Dendritic cell treated with granulocyte-macrophage colony-stimulating factor and Interleukin-4, amounts not matched to agents 40 ng/mL and 50 ng/mL, for 4 days (primary cell): ENCODE measurements at regions not wholly inside any gene's neighbourhood (a gene's known extent, or its start where the extent isn't known, plus 50 kb on each side); places are given as distances from the start of the nearest gene placed in this dataset.
"Not testable (repeated sequence)": the region's sequence is repeated elsewhere in the genome, so short reads cannot be mapped to it uniquely, and the experiment has no call there.

Experiments
- H3K27ac Mint-ChIP-seq: one replicate; pipeline ENCODE4 v1.8.0; 2022; ENCODE audit warnings: mild to moderate bottlenecking, mixed read lengths
- H3K27me3 Mint-ChIP-seq: one replicate; pipeline ENCODE4 v1.8.0; 2022; ENCODE audit warnings: mild to moderate bottlenecking, mixed read lengths
- H3K36me3 Mint-ChIP-seq: one replicate; pipeline ENCODE4 v1.8.0; 2022; ENCODE audit warnings: low read depth, mixed read lengths
- H3K4me1 Mint-ChIP-seq: one replicate; pipeline ENCODE4 v1.8.0; 2022; ENCODE audit warnings: low read depth, mixed read lengths
- H3K4me3 Mint-ChIP-seq: one replicate; pipeline ENCODE4 v1.8.0; 2022; ENCODE audit warnings: mild to moderate bottlenecking, moderate library complexity, mixed read lengths
- H3K9me3 Mint-ChIP-seq: one replicate; pipeline ENCODE4 v1.8.0; 2022; ENCODE audit warnings: mixed read lengths
- intact Hi-C: fragments of 100-400 bp; cut with micrococcal nuclease; formaldehyde crosslinking; loops from one replicate; pipeline ENCODE4 v1.15.0; 2022

GRCh38 chr6:77124604-77125003 lies 338.7 kb downstream of the HTR1B start:
- Mint-ChIP-seq H3K4me1 (no peaks in the 10 kb centered on the region), H3K27ac (no peak overlapping the region), H3K27me3 (no peaks in the 10 kb centered on the region), H3K36me3 (no peaks in the 10 kb centered on the region), H3K4me3 (no peak overlapping the region), H3K9me3 (peaks cover 37% of the 10 kb centered on the region)
- intact Hi-C loops: no loop called here

- no peaks in the 10 kb centered on the region for H3K4me1 Mint-ChIP-seq
- H3K36me3 Mint-ChIP-seq: no peaks in the 10 kb centered on the region
- no peak overlapping the region for H3K4me3 Mint-ChIP-seq
- no peak overlapping the region for H3K27ac Mint-ChIP-seq
- intact Hi-C loops: no loop called here
- H3K9me3 Mint-ChIP-seq: peaks cover 36% of the 10 kb centered on the region
- H3K27me3 Mint-ChIP-seq: no peaks in the 10 kb centered on the region
Observed at GRCh38 chr6:77123527-77123926, 339.8 kb downstream of the HTR1B start.

- no peaks in the 10 kb centered on the region for H3K36me3 Mint-ChIP-seq
- H3K4me1 Mint-ChIP-seq: no peaks in the 10 kb centered on the region
- H3K9me3 Mint-ChIP-seq: peaks cover 29% of the 10 kb centered on the region
- H3K4me3 Mint-ChIP-seq: no peak overlapping the region
- no peak overlapping the region for H3K27ac Mint-ChIP-seq
- intact Hi-C loops: no loop called here
- no peaks in the 10 kb centered on the region for H3K27me3 Mint-ChIP-seq
Observed at GRCh38 chr6:77106992-77107391, 356.3 kb downstream of the HTR1B start.

GRCh38 chr6:77105091-77105490 lies 358.2 kb downstream of the HTR1B start:
- no peaks in the 10 kb centered on the region for H3K36me3 Mint-ChIP-seq
- no peaks in the 10 kb centered on the region for H3K27me3 Mint-ChIP-seq
- H3K27ac Mint-ChIP-seq: no peak overlapping the region
- intact Hi-C loops: no loop called here
- peaks cover 28% of the 10 kb centered on the region for H3K9me3 Mint-ChIP-seq
- H3K4me3 Mint-ChIP-seq: no peak overlapping the region
- H3K4me1 Mint-ChIP-seq: no peaks in the 10 kb centered on the region

DNA sequence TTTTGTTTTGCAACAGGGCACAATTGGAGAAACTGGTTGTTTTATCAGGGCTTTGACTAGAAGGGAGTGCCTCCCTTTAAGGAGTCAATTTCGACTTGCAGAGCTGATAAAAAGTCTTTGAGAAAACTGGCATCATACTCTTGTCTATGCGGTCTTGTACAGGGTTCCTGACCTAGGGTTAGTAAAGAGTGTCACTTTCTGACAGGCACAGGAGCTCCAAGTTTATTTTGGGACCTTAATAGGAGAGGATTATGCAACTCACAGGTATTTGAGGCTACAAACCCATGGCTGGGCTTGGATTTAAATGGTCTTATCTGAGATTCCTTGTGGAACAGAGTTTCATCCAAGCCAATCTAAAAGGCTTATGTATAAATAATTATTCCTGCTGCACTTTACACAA lies 365.4 kb downstream of the HTR1B start:
- Mint-ChIP-seq H3K4me3 (no peak overlapping the region), H3K9me3 (peaks cover 26% of the 10 kb centered on the region), H3K4me1 (no peaks in the 10 kb centered on the region), H3K27me3 (no peaks in the 10 kb centered on the region), H3K36me3 (no peaks in the 10 kb centered on the region), H3K27ac (no peak overlapping the region)
- intact Hi-C loops: no loop called here

DNA sequence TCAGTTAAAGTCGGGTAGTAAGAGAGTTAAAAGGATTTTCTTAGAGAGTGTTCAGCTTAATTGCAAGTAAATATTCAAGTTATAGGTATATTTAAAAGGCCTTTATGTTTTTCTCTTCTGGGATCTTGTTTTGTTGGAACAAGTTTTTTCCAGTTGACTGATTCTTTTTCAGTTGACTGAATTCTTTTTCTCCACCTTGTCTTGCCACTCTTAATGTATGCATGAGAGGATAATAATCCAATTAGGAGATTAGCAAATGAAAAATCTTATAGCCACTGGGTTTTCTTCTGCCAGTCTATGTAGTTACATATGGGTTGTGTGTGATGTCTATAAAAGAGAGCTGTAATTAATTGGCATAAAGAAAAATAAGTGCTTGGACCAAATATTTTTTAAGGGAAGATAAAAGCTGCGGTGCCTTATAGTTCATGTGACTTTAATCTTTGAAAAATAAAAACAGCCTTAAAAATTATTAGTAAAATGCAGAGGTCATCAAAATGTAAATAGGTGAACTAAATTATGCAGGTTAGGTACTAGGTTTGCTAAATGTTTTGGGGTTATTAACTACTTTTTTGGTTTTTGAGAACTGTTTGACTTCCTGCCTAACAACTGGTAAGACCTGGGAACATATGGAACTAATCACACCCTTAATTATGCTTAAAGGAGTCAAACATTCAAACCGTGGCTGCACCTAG lies 367.2 kb downstream of the HTR1B start:
- intact Hi-C loops: no loop called here
- Mint-ChIP-seq H3K36me3 (no peaks in the 10 kb centered on the region), H3K9me3 (peaks cover 17% of the 10 kb centered on the region), H3K4me1 (no peaks in the 10 kb centered on the region), H3K4me3 (no peak overlapping the region), H3K27me3 (no peaks in the 10 kb centered on the region), H3K27ac (no peak overlapping the region)

DNA sequence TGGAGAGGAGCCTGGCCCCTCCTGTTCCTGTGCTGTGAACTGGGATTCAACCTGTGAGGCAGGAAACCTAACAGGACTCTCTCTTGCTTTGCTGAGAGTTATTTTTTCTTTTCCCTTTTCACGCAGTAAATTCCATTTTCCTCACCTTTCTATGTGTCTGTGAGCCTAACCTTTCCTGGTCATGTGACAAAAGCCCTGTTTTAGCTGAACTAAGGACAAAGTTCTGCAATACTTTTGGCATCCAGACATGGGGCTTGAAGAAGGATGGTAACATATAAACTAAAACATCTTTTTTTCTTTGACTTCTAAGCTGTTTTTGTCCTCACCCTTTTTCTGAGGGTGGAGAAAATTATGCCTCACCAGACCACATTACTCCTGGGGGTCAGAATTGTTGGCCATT lies 368.5 kb downstream of the HTR1B start:
- Mint-ChIP-seq H3K9me3 (peaks cover 16% of the 10 kb centered on the region), H3K27me3 (no peaks in the 10 kb centered on the region), H3K4me1 (no peaks in the 10 kb centered on the region), H3K27ac (no peak overlapping the region), H3K4me3 (no peak overlapping the region), H3K36me3 (no peaks in the 10 kb centered on the region)
- intact Hi-C loops: no loop called here

GRCh38 chr6:77092971-77093370 lies 370.3 kb downstream of the HTR1B start:
- no peaks in the 10 kb centered on the region for H3K27me3 Mint-ChIP-seq
- H3K9me3 Mint-ChIP-seq: peaks cover 24% of the 10 kb centered on the region
- intact Hi-C loops: no loop called here
- no peak overlapping the region for H3K27ac Mint-ChIP-seq
- no peaks in the 10 kb centered on the region for H3K4me1 Mint-ChIP-seq
- no peaks in the 10 kb centered on the region for H3K36me3 Mint-ChIP-seq
- no peak overlapping the region for H3K4me3 Mint-ChIP-seq

GRCh38 chr6:77089776-77090175 lies 373.5 kb downstream of the HTR1B start:
- no peak overlapping the region for H3K4me3 Mint-ChIP-seq
- no peak overlapping the region for H3K27ac Mint-ChIP-seq
- no peaks in the 10 kb centered on the region for H3K36me3 Mint-ChIP-seq
- no peaks in the 10 kb centered on the region for H3K27me3 Mint-ChIP-seq
- intact Hi-C loops: no loop called here
- H3K4me1 Mint-ChIP-seq: no peaks in the 10 kb centered on the region
- H3K9me3 Mint-ChIP-seq: peaks cover 24% of the 10 kb centered on the region

DNA sequence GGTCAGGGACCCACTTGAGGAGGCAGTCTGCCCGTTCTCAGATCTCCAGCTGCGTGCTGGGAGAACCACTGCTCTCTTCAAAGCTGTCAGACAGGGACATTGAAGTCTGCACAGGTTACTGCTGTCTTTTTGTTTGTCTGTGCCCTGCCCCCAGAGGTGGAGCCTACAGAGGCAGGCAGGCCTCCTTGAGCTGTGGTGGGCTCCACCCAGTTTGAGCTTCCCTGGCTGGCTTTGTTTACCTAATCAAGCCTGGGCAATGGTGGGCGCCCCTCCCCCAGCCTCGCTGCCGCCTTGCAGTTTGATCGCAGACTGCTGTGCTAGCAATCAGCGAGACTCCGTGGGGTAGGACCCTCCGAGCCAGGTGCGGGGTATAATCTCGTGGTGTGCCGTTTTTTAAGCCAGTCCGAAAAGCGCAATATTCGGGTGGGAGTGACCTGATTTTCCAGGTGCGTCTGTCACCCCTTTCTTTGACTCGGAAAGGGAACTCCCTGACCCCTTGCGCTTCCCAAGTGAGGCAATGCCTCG lies 375.4 kb downstream of the HTR1B start:
- H3K4me3 Mint-ChIP-seq, H3K36me3 Mint-ChIP-seq, H3K27me3 Mint-ChIP-seq, H3K27ac Mint-ChIP-seq, H3K4me1 Mint-ChIP-seq, intact Hi-C loops: not testable (repeated sequence)
- H3K9me3 Mint-ChIP-seq: peaks cover 24% of the 10 kb centered on the region

- H3K4me1 Mint-ChIP-seq: no peaks in the 10 kb centered on the region
- H3K27me3 Mint-ChIP-seq: no peaks in the 10 kb centered on the region
- intact Hi-C loops: no loop called here
- no peak overlapping the region for H3K4me3 Mint-ChIP-seq
- H3K36me3 Mint-ChIP-seq: no peaks in the 10 kb centered on the region
- peaks cover 25% of the 10 kb centered on the region for H3K9me3 Mint-ChIP-seq
- H3K27ac Mint-ChIP-seq: no peak overlapping the region
Observed at GRCh38 chr6:77074037-77074713, 389.1 kb downstream of the HTR1B start.

DNA sequence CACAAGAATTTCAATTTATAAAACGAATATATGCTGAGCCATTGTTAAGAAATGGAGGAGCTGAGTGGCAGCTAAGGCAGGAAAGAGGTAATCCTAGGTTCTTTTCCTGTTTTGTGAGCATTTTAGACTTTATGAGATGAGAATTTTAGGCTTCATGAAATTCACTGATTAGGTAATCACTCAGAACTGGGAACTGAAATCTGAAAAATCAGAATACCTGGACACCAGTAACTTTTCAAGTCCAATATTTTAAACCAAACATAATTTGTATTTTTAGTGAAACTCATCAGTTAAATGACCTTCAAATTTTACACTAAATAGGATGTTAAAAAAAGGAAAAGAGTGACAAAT lies 389.9 kb downstream of the HTR1B start:
- Mint-ChIP-seq H3K27ac (no peak overlapping the region), H3K9me3 (peaks cover 25% of the 10 kb centered on the region), H3K36me3 (no peaks in the 10 kb centered on the region), H3K4me1 (no peaks in the 10 kb centered on the region), H3K4me3 (no peak overlapping the region), H3K27me3 (no peaks in the 10 kb centered on the region)
- intact Hi-C loops: no loop called here

- no peaks in the 10 kb centered on the region for H3K4me1 Mint-ChIP-seq
- H3K27ac Mint-ChIP-seq: no peak overlapping the region
- peaks cover 25% of the 10 kb centered on the region for H3K9me3 Mint-ChIP-seq
- H3K36me3 Mint-ChIP-seq: no peaks in the 10 kb centered on the region
- intact Hi-C loops: no loop called here
- no peaks in the 10 kb centered on the region for H3K27me3 Mint-ChIP-seq
- H3K4me3 Mint-ChIP-seq: no peak overlapping the region
Observed at GRCh38 chr6:77072694-77073409, 390.4 kb downstream of the HTR1B start.

GRCh38 chr6:77063494-77063893 lies 399.8 kb downstream of the HTR1B start:
- Mint-ChIP-seq H3K4me3 (no peak overlapping the region), H3K36me3 (no peaks in the 10 kb centered on the region), H3K27ac (no peak overlapping the region), H3K27me3 (no peaks in the 10 kb centered on the region), H3K4me1 (no peaks in the 10 kb centered on the region), H3K9me3 (peaks cover 33% of the 10 kb centered on the region)
- intact Hi-C loops: no loop called here
